BE2C (cell line): ENCODE measurements at regions not wholly inside any gene's neighbourhood (a gene's known extent, or its start where the extent isn't known, plus 50 kb on each side); places are given as distances from the start of the nearest gene placed in this dataset.

Source experiments
- DNase-seq: peaks from one replicate; pipeline ENCODE4 v3.0.0-alpha.2; 2020
- H3K27me3 ChIP-seq: fragments of 250-450 bp; sonication (Bioruptor Pico); 2 replicates; pipeline ENCODE4 v1.5.1; 2020; ENCODE audit warnings: mild to moderate bottlenecking
- H3K36me3 ChIP-seq: fragments of 250-450 bp; sonication (Bioruptor Pico); 2 replicates; pipeline ENCODE4 v1.5.1; 2020; ENCODE audit warnings: mild to moderate bottlenecking
- H3K4me1 ChIP-seq: fragments of 250-450 bp; sonication (Bioruptor Pico); 2 replicates; pipeline ENCODE4 v1.5.1; 2020
- H3K4me3 ChIP-seq: 2 replicates; pipeline ENCODE4 v1.5.1; 2011; ENCODE audit warnings: low read depth, low read length
- H3K9me3 ChIP-seq: fragments of 250-450 bp; sonication (Bioruptor Pico); 2 replicates; pipeline ENCODE4 v1.5.1; 2020
- TF ChIP-seq, protein P1 (sequence below): IDR thresholded peaks from 2 replicates; pipeline ENCODE4 v1.5.1; 2012; ENCODE audit warnings: mild to moderate bottlenecking, low read depth, low read length

DNA sequence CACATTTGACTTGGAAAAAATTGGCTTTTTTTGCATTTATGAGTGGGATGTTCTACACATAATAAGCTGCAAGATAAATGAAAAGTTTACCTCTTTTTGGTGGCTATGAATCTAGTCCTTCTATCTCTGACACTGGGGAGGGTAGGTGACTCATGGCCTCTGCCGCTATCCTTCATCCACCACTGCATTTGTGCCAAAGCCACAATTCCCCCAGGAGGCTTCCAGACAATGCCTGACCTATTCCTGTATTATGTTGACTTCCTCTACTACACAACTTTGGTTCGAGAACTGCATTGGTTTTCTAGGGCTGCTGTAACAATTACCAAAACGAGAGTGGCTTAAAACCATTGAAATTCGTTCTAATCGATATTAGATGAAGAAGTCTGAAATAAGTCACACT, 245.6 kb downstream of the TRAM1L1 start:
- TF ChIP-seq, protein P1, sequence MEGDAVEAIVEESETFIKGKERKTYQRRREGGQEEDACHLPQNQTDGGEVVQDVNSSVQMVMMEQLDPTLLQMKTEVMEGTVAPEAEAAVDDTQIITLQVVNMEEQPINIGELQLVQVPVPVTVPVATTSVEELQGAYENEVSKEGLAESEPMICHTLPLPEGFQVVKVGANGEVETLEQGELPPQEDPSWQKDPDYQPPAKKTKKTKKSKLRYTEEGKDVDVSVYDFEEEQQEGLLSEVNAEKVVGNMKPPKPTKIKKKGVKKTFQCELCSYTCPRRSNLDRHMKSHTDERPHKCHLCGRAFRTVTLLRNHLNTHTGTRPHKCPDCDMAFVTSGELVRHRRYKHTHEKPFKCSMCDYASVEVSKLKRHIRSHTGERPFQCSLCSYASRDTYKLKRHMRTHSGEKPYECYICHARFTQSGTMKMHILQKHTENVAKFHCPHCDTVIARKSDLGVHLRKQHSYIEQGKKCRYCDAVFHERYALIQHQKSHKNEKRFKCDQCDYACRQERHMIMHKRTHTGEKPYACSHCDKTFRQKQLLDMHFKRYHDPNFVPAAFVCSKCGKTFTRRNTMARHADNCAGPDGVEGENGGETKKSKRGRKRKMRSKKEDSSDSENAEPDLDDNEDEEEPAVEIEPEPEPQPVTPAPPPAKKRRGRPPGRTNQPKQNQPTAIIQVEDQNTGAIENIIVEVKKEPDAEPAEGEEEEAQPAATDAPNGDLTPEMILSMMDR, result no peak
- peak; percentile 77 for DNase-seq
- H3K36me3 ChIP-seq, result no peaks in the 10 kb centered on the region
- peak overlapping the region; percentile 23 for H3K4me3 ChIP-seq
- H3K9me3 ChIP-seq, result no peaks in the 10 kb centered on the region
- peaks cover 8% of the 10 kb centered on the region for H3K4me1 ChIP-seq
- no peaks in the 10 kb centered on the region for H3K27me3 ChIP-seq

DNA sequence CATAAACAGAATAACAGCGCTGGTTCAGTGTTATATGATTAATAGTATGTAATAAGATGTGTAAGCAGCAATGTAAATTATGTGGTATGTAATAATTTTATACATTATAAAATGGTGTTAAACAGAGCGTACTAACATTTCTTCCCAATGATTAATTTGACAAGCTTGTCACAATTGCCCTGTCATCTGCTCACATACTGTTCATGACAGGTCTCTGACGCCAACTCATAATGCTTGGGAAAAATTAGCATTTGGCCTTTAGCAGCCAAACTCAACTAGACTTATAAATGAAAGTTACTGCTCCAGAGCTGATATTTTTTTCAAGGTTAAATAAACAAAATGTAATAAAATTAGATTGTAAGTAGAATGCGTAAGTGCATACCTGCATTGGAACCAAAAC, 246.8 kb downstream of the TRAM1L1 start:
- Histone ChIP-seq H3K9me3 (no peaks in the 10 kb centered on the region), H3K4me3 (no peak overlapping the region), H3K4me1 (peaks cover 8% of the 10 kb centered on the region), H3K27me3 (no peaks in the 10 kb centered on the region), H3K36me3 (no peaks in the 10 kb centered on the region)
- TF ChIP-seq, protein P1, result no peak
- DNase-seq, result no peak

DNA sequence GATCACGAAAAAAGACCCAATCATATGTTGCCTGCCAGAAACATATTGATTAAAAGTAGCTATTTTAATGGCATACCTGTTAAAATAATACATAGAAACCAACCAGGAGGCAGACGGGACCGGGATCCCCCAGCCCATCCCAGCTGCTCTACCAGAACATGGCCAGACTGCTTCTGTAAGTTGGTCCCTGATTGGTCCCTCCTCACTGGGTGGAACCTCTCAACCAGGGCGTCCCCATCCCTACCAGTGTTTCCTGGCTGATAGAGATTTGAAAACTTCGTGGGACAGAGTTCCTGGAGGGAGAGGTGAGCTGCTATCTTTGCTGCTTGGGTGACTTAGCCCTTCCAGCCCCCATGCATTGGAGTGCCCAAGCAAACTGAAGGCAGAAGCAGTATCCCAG, 256.2 kb downstream of the TRAM1L1 start:
- Histone ChIP-seq H3K4me3 (no peak overlapping the region), H3K4me1 (no peaks in the 10 kb centered on the region), H3K27me3 (no peaks in the 10 kb centered on the region), H3K36me3 (no peaks in the 10 kb centered on the region), H3K9me3 (no peaks in the 10 kb centered on the region)
- no peak for DNase-seq
- TF ChIP-seq, protein P1, result no peak

DNA sequence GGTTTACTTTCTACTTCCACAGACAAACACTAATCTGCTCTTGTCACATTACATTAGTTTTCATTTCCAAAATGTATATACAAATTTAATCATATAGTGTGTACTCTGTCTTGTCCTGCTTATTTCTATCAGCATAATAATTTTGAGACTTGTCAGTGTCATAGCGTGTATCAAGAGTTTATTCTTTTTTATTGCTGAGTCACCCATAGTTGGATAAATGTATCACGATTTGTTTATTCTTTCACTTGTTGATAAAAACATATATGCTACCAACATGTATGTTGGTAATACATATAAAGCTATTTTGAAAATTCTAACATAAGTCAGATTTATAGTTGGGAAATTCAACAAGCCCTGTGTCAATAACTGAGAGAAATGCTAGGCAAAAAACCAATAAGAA, 261.2 kb downstream of the TRAM1L1 start:
- TF ChIP-seq, protein P1, result no peak
- Histone ChIP-seq H3K36me3 (no peaks in the 10 kb centered on the region), H3K4me3 (no peak overlapping the region), H3K4me1 (no peaks in the 10 kb centered on the region), H3K27me3 (no peaks in the 10 kb centered on the region), H3K9me3 (no peaks in the 10 kb centered on the region)
- DNase-seq, result no peak

DNA sequence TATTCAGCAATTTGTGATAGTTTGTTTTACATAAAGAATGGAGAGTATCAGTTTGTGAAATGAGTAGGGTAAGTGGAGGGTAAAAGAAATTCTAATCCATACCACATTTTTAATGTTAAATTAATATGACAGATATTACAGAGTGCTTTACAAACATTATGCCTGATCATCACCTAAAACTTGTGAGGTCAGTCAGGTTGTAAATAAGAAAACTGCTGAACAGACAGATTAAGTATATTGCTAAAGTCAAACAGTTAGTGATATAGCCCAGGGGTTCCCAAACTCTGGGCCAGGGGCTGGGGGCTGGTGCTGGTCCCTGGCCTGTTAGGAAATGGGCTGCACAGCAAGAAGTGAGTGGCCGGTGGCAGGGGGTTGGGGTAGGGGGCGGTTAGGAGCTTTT, 273.6 kb downstream of the TRAM1L1 start:
- Histone ChIP-seq H3K9me3 (no peaks in the 10 kb centered on the region), H3K27me3 (no peaks in the 10 kb centered on the region), H3K4me3 (no peak overlapping the region), H3K4me1 (peaks cover 3% of the 10 kb centered on the region; the same call in 1 of the 2 replicates), H3K36me3 (no peaks in the 10 kb centered on the region)
- no peak for DNase-seq
- TF ChIP-seq, protein P1, result no peak

DNA sequence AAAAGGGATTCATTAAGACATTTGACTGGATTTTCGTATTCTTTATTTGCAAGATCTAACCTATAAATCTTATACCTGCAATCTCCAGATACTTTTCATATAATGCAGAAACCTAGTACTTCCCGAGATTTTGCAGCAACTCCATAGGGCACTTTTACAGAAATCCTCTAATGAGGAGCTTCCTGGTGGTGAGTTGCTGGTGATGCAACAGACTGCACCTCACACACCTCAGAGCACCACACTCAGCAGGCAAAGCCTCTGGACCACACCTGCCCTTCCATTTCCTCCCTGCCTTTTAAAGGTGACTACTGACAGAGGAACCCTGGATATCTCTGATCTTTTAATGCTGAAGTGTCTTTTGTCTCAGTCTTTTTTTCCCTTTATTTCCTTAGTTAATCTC, 289.4 kb downstream of the TRAM1L1 start:
- Histone ChIP-seq H3K4me3 (no peak overlapping the region), H3K27me3 (no peaks in the 10 kb centered on the region), H3K9me3 (no peaks in the 10 kb centered on the region), H3K36me3 (no peaks in the 10 kb centered on the region), H3K4me1 (no peaks in the 10 kb centered on the region)
- no peak for DNase-seq
- TF ChIP-seq, protein P1, result peak; percentile 17; the same call in 1 of the 2 replicates
